HCT116 (cell line): ENCODE measurements at regions not wholly inside any gene's neighbourhood (a gene's known extent, or its start where the extent isn't known, plus 50 kb on each side); places are given as distances from the start of the nearest gene placed in this dataset.

Experiments
- ATAC-seq: fragments of 200-7000 bp; cut with Tn5 transposase; 2 replicates; pipeline ENCODE4 v1.9.1; 2020; ENCODE audit warnings: mild to moderate bottlenecking, moderate library complexity
- BruUV-seq: library from RNA; stranded (reverse); fragments of 400-500 nt; replicated peaks from 2 replicates; lab custom pipeline; 2021; lab: Mats Ljungman, UMichigan
- CTCF ChIA-PET: fragments of 300-600 bp; sonication (Branson Sonifier 250); formaldehyde crosslinking; loops from one replicate; lab custom pipeline; 2021; ENCODE audit warnings: antibody characterized with exemption; lab: Charles Lee
- POLR2A ChIA-PET: fragments of 300-600, 350-600 bp; sonication (Branson Sonifier 250); formaldehyde crosslinking; loops from one replicate; lab custom pipeline; 2021; ENCODE audit warnings: antibody characterized with exemption; lab: Charles Lee
- RAD21 ChIA-PET, 2 experiments: fragments of 300-600 bp; sonication (Branson Sonifier 250); formaldehyde crosslinking; loops; one replicate each; lab custom pipeline; 2023; ENCODE audit warnings: low total read pairs in 2 of 2; ENCODE audit not compliant: uncharacterized antibody in 2 of 2, unreplicated experiment in 2 of 2, low non-redundant PET in 1 of 2; lab: Charles Lee
- DNase-seq: peaks from one replicate; pipeline ENCODE4 v3.0.0-alpha.2; 2010; ENCODE audit warnings: low read depth, low spot score
- H2AFZ ChIP-seq: fragments of 200-600 bp; shearing (Covaris generic), sonication (generic); 2 replicates; pipeline ENCODE4 v1.6.1; 2017; ENCODE audit warnings: low read depth, mixed run types, mixed read lengths, antibody characterized with exemption, low read length; ENCODE audit not compliant: poor library complexity, severe bottlenecking
- H3K27ac ChIP-seq: 2 replicates; pipeline ENCODE4 v1.5.1; 2012; ENCODE audit warnings: low read depth, low read length
- H3K27me3 ChIP-seq: fragments of 200-600 bp; sonication (generic); 2 replicates; pipeline ENCODE4 v1.6.1; 2016; ENCODE audit warnings: mixed run types, low read length, mixed read lengths; ENCODE audit not compliant: insufficient read depth
- H3K36me3 ChIP-seq, 2 experiments: fragments of 200-500 bp in 1 of 2; fragments of 200-600 bp in 1 of 2; sonication (Bioruptor generic) in 1 of 2; sonication (generic) in 1 of 2; 2 replicates each; pipeline versions ENCODE4 v1.5.1 to v1.6.1; 2014 to 2016; ENCODE audit warnings: low read length in 2 of 2, inconsistent platforms in 1 of 2, mixed read lengths in 1 of 2, mixed run types in 1 of 2; ENCODE audit not compliant: insufficient read depth in 2 of 2, control insufficient read depth in 1 of 2
- H3K4me1 ChIP-seq, 2 experiments: fragments of 200-600 bp in 1 of 2; sonication (generic) in 1 of 2; 2 replicates each; pipeline versions ENCODE4 v1.5.1 to v1.6.1; 2012 to 2017; ENCODE audit warnings: low read length in 2 of 2, inconsistent platforms in 1 of 2, mild to moderate bottlenecking in 1 of 2, mixed read lengths in 1 of 2, mixed run types in 1 of 2, moderate library complexity in 1 of 2; ENCODE audit not compliant: insufficient read depth in 2 of 2, control insufficient read depth in 1 of 2
- H3K4me2 ChIP-seq: fragments of 200-600 bp; sonication (generic); 2 replicates; pipeline ENCODE4 v1.6.1; 2017; ENCODE audit warnings: mixed run types, low read length, mixed read lengths
- H3K4me3 ChIP-seq, 2 experiments: fragments of 200-600 bp in 1 of 2; sonication (generic) in 1 of 2; replicated peaks in 1 of 2; 2 replicates each; pipeline ENCODE4 v1.5.1; 2011 to 2016; ENCODE audit warnings: low read length in 2 of 2, control low read depth in 1 of 2, low read depth in 1 of 2, mild to moderate bottlenecking in 1 of 2, mixed read lengths in 1 of 2, mixed run types in 1 of 2
- H3K79me2 ChIP-seq: fragments of 200-600 bp; sonication (generic); 2 replicates; pipeline ENCODE4 v1.6.1; 2017; ENCODE audit warnings: mild to moderate bottlenecking, mixed run types, low read length, moderate library complexity, mixed read lengths; ENCODE audit not compliant: insufficient read depth
- H3K9ac ChIP-seq: fragments of 200-600 bp; sonication (generic); 2 replicates; pipeline ENCODE4 v1.6.1; 2016; ENCODE audit warnings: low read length, mixed read lengths
- H3K9me2 ChIP-seq: fragments of 200-600 bp; sonication (generic), shearing (Covaris generic); 2 replicates; pipeline ENCODE4 v1.6.1; 2017; ENCODE audit warnings: mixed run types, mild to moderate bottlenecking, moderate library complexity; ENCODE audit not compliant: insufficient read depth
- H3K9me3 ChIP-seq, 2 experiments: fragments of 200-500 bp in 1 of 2; fragments of 200-600 bp in 1 of 2; sonication (Bioruptor generic) in 1 of 2; sonication (generic) in 1 of 2; 2 replicates each; pipeline ENCODE4 v1.6.1; 2014 to 2017; ENCODE audit warnings: low read length in 2 of 2, mixed read lengths in 2 of 2, inconsistent platforms in 1 of 2, low read depth in 1 of 2, mild to moderate bottlenecking in 1 of 2, mixed run types in 1 of 2, moderate library complexity in 1 of 2; ENCODE audit not compliant: control insufficient read depth in 1 of 2, insufficient read depth in 1 of 2
- H4K20me1 ChIP-seq: fragments of 200-600 bp; sonication (generic), shearing (Covaris generic); 2 replicates; pipeline ENCODE4 v1.6.1; 2017; ENCODE audit warnings: mixed run types, mild to moderate bottlenecking, moderate library complexity; ENCODE audit not compliant: insufficient read depth
- CTCF ChIP-seq, 3 experiments: fragments of 200-600 bp in 1 of 3; sonication (generic) in 1 of 3; IDR thresholded peaks in 2 of 3; conservative IDR thresholded peaks in 1 of 3; 2 replicates each; pipeline ENCODE4 v1.5.1; 2012 to 2017; ENCODE audit warnings: low read depth in 2 of 3, low read length in 2 of 3, antibody characterized with exemption in 1 of 3, borderline replicate concordance in 1 of 3, control low read depth in 1 of 3, mild to moderate bottlenecking in 1 of 3, mixed read lengths in 1 of 3, mixed run types in 1 of 3, moderate library complexity in 1 of 3; ENCODE audit not compliant: insufficient read depth in 1 of 3
- EZH2 ChIP-seq: fragments of 200-600 bp; sonication (generic); IDR thresholded peaks from 2 replicates; pipeline ENCODE4 v1.6.1; 2017; ENCODE audit warnings: antibody characterized with exemption, mixed run types
- POLR2AphosphoS5 ChIP-seq: IDR thresholded peaks from 2 replicates; pipeline ENCODE4 v1.6.1; 2011; ENCODE audit warnings: mild to moderate bottlenecking, low read depth, low read length, moderate library complexity
- RAD21 ChIP-seq: IDR thresholded peaks from 2 replicates; pipeline ENCODE4 v1.6.1; 2012; ENCODE audit warnings: low read depth, mild to moderate bottlenecking
- SRF ChIP-seq: IDR thresholded peaks from 2 replicates; pipeline ENCODE4 v1.6.1; 2012; ENCODE audit warnings: low read depth
- ZBTB33 ChIP-seq: IDR thresholded peaks from 2 replicates; pipeline ENCODE4 v1.6.1; 2011; ENCODE audit warnings: mild to moderate bottlenecking, low read length, moderate library complexity; ENCODE audit not compliant: insufficient replicate concordance; ENCODE audit errors: extremely low read depth
- intact Hi-C: fragments of 100-400 bp; cut with micrococcal nuclease; formaldehyde crosslinking; loops from 2 replicates; pipeline ENCODE4 v1.10.0; 2022

- no TSS peak for BruUV-seq
- intact Hi-C loops = no loop called here
- no peak overlapping the region for H3K27ac ChIP-seq
- H3K9ac ChIP-seq = no peak overlapping the region
- ATAC-seq (no peak), DNase-seq (no peak)
- POLR2A ChIA-PET = no interaction called here
- H3K4me3 ChIP-seq = no peak overlapping the region
- no peaks in the 10 kb centered on the region for H3K27me3 ChIP-seq
- no peaks in the 10 kb centered on the region for H3K9me2 ChIP-seq
- no peaks in the 10 kb centered on the region for H3K9me3 ChIP-seq
- no peaks in the 10 kb centered on the region for H3K4me1 ChIP-seq
- H3K4me2 ChIP-seq = no peak overlapping the region
- CTCF ChIA-PET = no interaction called here
- no peaks in the 10 kb centered on the region for H3K79me2 ChIP-seq
- H4K20me1 ChIP-seq = no peaks in the 10 kb centered on the region
- H2AFZ ChIP-seq = no peak overlapping the region
- no peak for TF ChIP-seq SRF
- no peak for TF ChIP-seq ZBTB33
- TF ChIP-seq POLR2AphosphoS5 = no peak
- TF ChIP-seq RAD21 = 0 out of 2 replicates have a peak, but pooled peaks have one; percentile 4
- TF ChIP-seq EZH2 = no peak
- TF ChIP-seq CTCF (IDR thresholded peaks at IDR 0.05 in 2 of 3, conservative IDR thresholded peaks at IDR 0.05 in 1 of 3; ENCODE audit: borderline replicate concordance in 1 of 3, insufficient read depth in 1 of 3, low read depth in 2 of 3, low read length in 2 of 3) = 0 out of 6 replicates have a peak, but pooled peaks of 1 of the 3 experiments have one; percentile 4
- RAD21 ChIA-PET = no interaction called here
- H3K36me3 ChIP-seq = no peaks in the 10 kb centered on the region
Observed at GRCh38 chr12:77382096-77382742, 316.9 kb upstream of the E2F7 start.
